ENCODE measurements at regions not wholly inside any gene's neighbourhood (a gene's known extent, or its start where the extent isn't known, plus 50 kb on each side); places are given as distances from the start of the nearest gene placed in this dataset.

- H2AFZ ChIP-seq (ENCODE audit: low read depth): no peak overlapping the region
- no peaks in the 10 kb centered on the region for H3K4me1 ChIP-seq (ENCODE audit: low read depth, poor library complexity, severe bottlenecking)
- no peaks in the 10 kb centered on the region for H3K36me3 ChIP-seq (ENCODE audit: insufficient read depth)
- H3K79me2 ChIP-seq (ENCODE audit: insufficient read depth, low read depth): no peaks in the 10 kb centered on the region
- H3K27me3 ChIP-seq (ENCODE audit: insufficient read depth, low read depth): no peaks in the 10 kb centered on the region
- H3K4me2 ChIP-seq: no peak overlapping the region
- no peak overlapping the region for H3K9ac ChIP-seq
- H4K20me1 ChIP-seq (ENCODE audit: insufficient read depth): no peaks in the 10 kb centered on the region
- H3K27ac ChIP-seq: no peak overlapping the region
- H3K4me3 ChIP-seq (IDR thresholded peaks at IDR 0.05; ENCODE audit: insufficient read depth, low read depth, low read length): no peak overlapping the region
- TF ChIP-seq CTCF (conservative IDR thresholded peaks at IDR 0.05; ENCODE audit: low read depth, low read length): no peak
Observed at GRCh38 chr4:45897946-45898585, 225.8 kb downstream of the GABRG1 start.

DNA sequence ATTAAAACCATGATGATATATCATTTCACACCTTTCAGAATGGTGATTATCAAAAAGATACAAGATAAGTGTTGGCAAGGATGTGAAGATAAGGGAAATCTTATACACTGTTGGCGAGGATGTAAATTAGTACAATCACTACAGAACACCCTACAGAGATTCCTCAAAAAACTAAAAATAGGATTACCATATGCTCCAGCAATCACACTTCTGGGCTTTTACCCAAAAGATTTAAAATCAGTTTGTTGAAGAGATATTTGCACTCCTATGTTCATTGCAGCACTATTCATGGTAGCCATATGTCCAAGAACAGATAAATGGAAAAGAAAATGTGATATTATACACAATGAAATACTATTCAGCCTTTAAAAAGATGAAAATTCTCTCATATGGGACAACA, 240.4 kb downstream of the GABRG1 start:
- Histone ChIP-seq H3K4me1 (ENCODE audit: low read depth, poor library complexity, severe bottlenecking) (no peaks in the 10 kb centered on the region), H2AFZ (ENCODE audit: low read depth) (no peak overlapping the region), H3K4me3 (IDR thresholded peaks at IDR 0.05; ENCODE audit: insufficient read depth, low read depth, low read length) (no peak overlapping the region), H4K20me1 (ENCODE audit: insufficient read depth) (no peaks in the 10 kb centered on the region), H3K27me3 (ENCODE audit: insufficient read depth, low read depth) (no peaks in the 10 kb centered on the region), H3K27ac (no peak overlapping the region), H3K79me2 (ENCODE audit: insufficient read depth, low read depth) (no peaks in the 10 kb centered on the region), H3K36me3 (ENCODE audit: insufficient read depth) (no peaks in the 10 kb centered on the region), H3K4me2 (no peak overlapping the region), H3K9ac (no peak overlapping the region)
- no peak for TF ChIP-seq CTCF (conservative IDR thresholded peaks at IDR 0.05; ENCODE audit: low read depth, low read length)

DNA sequence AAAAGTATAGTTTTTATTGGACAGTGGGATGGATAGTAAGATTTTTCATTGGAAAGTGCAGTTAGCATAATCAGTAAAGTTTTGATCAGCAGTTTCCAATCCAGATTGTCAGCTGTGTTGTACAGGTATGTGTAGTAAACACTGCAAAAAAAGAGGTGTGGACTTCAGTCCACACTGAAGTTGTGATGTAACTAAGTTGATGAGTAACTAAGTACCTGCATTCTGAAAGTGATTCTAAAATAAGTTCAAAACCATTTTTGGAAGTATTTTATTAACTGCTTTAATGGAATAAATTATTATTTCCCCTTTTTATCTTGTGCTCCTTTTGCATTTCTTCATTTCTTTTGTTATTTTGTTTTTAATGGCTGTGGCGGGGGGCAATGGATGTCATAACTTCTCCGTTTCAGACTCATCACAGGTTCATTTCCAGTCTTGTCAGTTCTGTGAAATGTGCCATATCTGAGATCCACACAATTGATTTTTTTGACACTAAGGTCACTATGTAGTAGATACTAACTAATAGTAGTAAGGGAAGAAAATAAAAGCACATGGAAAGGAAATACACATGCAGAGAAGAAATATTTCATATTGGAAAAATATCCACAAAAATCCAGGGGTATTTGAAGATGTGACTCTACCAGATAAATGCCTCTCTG, 247.5 kb downstream of the GABRG1 start:
- H3K27me3 ChIP-seq (ENCODE audit: insufficient read depth, low read depth): no peaks in the 10 kb centered on the region
- H3K79me2 ChIP-seq (ENCODE audit: insufficient read depth, low read depth): no peaks in the 10 kb centered on the region
- H3K4me2 ChIP-seq: no peak overlapping the region
- no peak overlapping the region for H2AFZ ChIP-seq (ENCODE audit: low read depth)
- TF ChIP-seq CTCF (conservative IDR thresholded peaks at IDR 0.05; ENCODE audit: low read depth, low read length): no peak
- no peak overlapping the region for H3K27ac ChIP-seq
- H3K4me3 ChIP-seq (IDR thresholded peaks at IDR 0.05; ENCODE audit: insufficient read depth, low read depth, low read length): no peak overlapping the region
- no peak overlapping the region for H3K9ac ChIP-seq
- H4K20me1 ChIP-seq (ENCODE audit: insufficient read depth): no peaks in the 10 kb centered on the region
- H3K4me1 ChIP-seq (ENCODE audit: low read depth, poor library complexity, severe bottlenecking): no peaks in the 10 kb centered on the region
- H3K36me3 ChIP-seq (ENCODE audit: insufficient read depth): no peaks in the 10 kb centered on the region

DNA sequence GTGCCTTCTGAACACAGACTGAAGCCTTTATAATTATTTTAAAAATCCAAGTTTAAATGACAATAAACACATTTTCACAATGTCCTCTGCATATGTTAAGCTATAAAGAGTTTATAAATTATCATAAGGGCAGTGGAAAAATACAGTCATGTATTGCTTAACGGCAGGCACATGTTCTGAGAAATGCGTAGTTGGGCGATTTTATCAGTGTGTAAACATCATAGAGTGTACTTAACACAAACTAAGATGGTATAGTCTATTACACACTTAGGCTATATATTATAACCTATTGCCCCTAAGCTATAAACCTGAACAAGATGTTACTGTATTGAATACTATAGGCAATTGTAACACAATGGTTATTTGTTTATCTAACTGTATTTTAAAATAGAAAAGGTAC, 254.7 kb downstream of the GABRG1 start:
- Histone ChIP-seq H3K4me2 (no peak overlapping the region), H3K27me3 (ENCODE audit: insufficient read depth, low read depth) (no peaks in the 10 kb centered on the region), H3K36me3 (ENCODE audit: insufficient read depth) (no peaks in the 10 kb centered on the region), H3K79me2 (ENCODE audit: insufficient read depth, low read depth) (no peaks in the 10 kb centered on the region), H3K27ac (no peak overlapping the region), H2AFZ (ENCODE audit: low read depth) (no peak overlapping the region), H4K20me1 (ENCODE audit: insufficient read depth) (no peaks in the 10 kb centered on the region), H3K4me3 (IDR thresholded peaks at IDR 0.05; ENCODE audit: insufficient read depth, low read depth, low read length) (no peak overlapping the region), H3K4me1 (ENCODE audit: low read depth, poor library complexity, severe bottlenecking) (no peaks in the 10 kb centered on the region), H3K9ac (no peak overlapping the region)
- no peak for TF ChIP-seq CTCF (conservative IDR thresholded peaks at IDR 0.05; ENCODE audit: low read depth, low read length)

Measured in KMS-11 (cell line).